SU-DHL-6 (cell line): ENCODE measurements at regions not wholly inside any gene's neighbourhood (a gene's known extent, or its start where the extent isn't known, plus 50 kb on each side); places are given as distances from the start of the nearest gene placed in this dataset.

Experiments
- CTCF ChIP-seq: fragments of 200-600 bp; sonication (generic); IDR thresholded peaks from one replicate; pipeline ENCODE4 v1.5.1; 2017; ENCODE audit warnings: antibody characterized with exemption, mild to moderate bottlenecking, low read length, moderate library complexity; ENCODE audit not compliant: insufficient read depth, poor library complexity, severe bottlenecking
- EZH2phosphoT487 ChIP-seq: fragments of 200-600 bp; sonication (generic), shearing (Covaris generic); conservative IDR thresholded peaks from 2 replicates; pipeline ENCODE4 v1.6.1; 2018; ENCODE audit warnings: mild to moderate bottlenecking, antibody characterized with exemption, low read length, moderate library complexity, mixed read lengths

GRCh38 chr18:70973626-70974025 is 684.8 kb downstream of the SOCS6 start:
- TF ChIP-seq CTCF (no peak), EZH2phosphoT487 (no peak)
